ENCODE measurements at regions not wholly inside any gene's neighbourhood (a gene's known extent, or its start where the extent isn't known, plus 50 kb on each side); places are given as distances from the start of the nearest gene placed in this dataset.

GRCh38 chr12:15033029-15033428, 60.2 kb downstream of the PDE6H start:
- no peaks in the 10 kb centered on the region for H3K36me3 Mint-ChIP-seq (ENCODE audit: low read depth, unreplicated experiment)
- H3K27ac ChIP-seq (ENCODE audit: low read depth, low read length): no peak overlapping the region
- no peak overlapping the region for H3K4me3 ChIP-seq (ENCODE audit: insufficient read depth, low read depth, low read length)
- H3K36me3 ChIP-seq (ENCODE audit: insufficient read depth, low read length): no peaks in the 10 kb centered on the region
- no peaks in the 10 kb centered on the region for H3K4me1 Mint-ChIP-seq (ENCODE audit: low read depth, unreplicated experiment)
- no peak overlapping the region for H3K9ac ChIP-seq (ENCODE audit: low read length)
- no peak overlapping the region for H2AFZ ChIP-seq (ENCODE audit: low read depth, low read length)
- DNase-seq (ENCODE audit: low read depth) (no peak), FAIRE-seq (no peak)
- H3K4me1 ChIP-seq (ENCODE audit: insufficient read depth, low read length): no peaks in the 10 kb centered on the region
- H3K79me2 ChIP-seq (ENCODE audit: insufficient read depth, low read length): no peaks in the 10 kb centered on the region
- TF ChIP-seq CTCF (IDR thresholded peaks at IDR 0.05; ENCODE audit: insufficient read depth, low read depth, low read length): no peak
- TF ChIP-seq EZH2 (IDR thresholded peaks at IDR 0.05; ENCODE audit: insufficient read depth, low read length): no peak
- no peak overlapping the region for H3K27ac Mint-ChIP-seq (ENCODE audit: unreplicated experiment)
- no peaks in the 10 kb centered on the region for H3K27me3 ChIP-seq (ENCODE audit: insufficient read depth, low read length)
- H3K27me3 Mint-ChIP-seq (ENCODE audit: low read depth, unreplicated experiment): no peaks in the 10 kb centered on the region
- peaks cover 5% of the 10 kb centered on the region for H3K9me3 Mint-ChIP-seq (ENCODE audit: unreplicated experiment)
- H3K4me3 Mint-ChIP-seq (ENCODE audit: unreplicated experiment): no peak overlapping the region
- no peaks in the 10 kb centered on the region for H3K9me3 ChIP-seq (ENCODE audit: insufficient read depth, low read depth, low read length)
- H3K4me2 ChIP-seq (ENCODE audit: low read length): no peak overlapping the region
- no peaks in the 10 kb centered on the region for H4K20me1 ChIP-seq (ENCODE audit: insufficient read depth, low read length)

- DNase-seq (ENCODE audit: low read depth) (no peak), FAIRE-seq (no peak)
- Histone ChIP-seq H3K36me3 (ENCODE audit: insufficient read depth, low read length) (no peaks in the 10 kb centered on the region), H3K27me3 (ENCODE audit: insufficient read depth, low read length) (no peaks in the 10 kb centered on the region), H2AFZ (ENCODE audit: low read depth, low read length) (no peak overlapping the region), H3K4me1 (ENCODE audit: insufficient read depth, low read length) (no peaks in the 10 kb centered on the region), H3K9me3 (ENCODE audit: insufficient read depth, low read depth, low read length) (no peaks in the 10 kb centered on the region), H3K27ac (ENCODE audit: low read depth, low read length) (no peak overlapping the region), H3K9ac (ENCODE audit: low read length) (no peak overlapping the region), H3K79me2 (ENCODE audit: insufficient read depth, low read length) (no peaks in the 10 kb centered on the region), H3K4me3 (ENCODE audit: insufficient read depth, low read depth, low read length) (no peak overlapping the region), H4K20me1 (ENCODE audit: insufficient read depth, low read length) (no peaks in the 10 kb centered on the region), H3K4me2 (ENCODE audit: low read length) (no peak overlapping the region)
- no peak overlapping the region for H3K4me3 Mint-ChIP-seq (ENCODE audit: unreplicated experiment)
- H3K9me3 Mint-ChIP-seq (ENCODE audit: unreplicated experiment): peaks cover 5% of the 10 kb centered on the region
- H3K27me3 Mint-ChIP-seq (ENCODE audit: low read depth, unreplicated experiment): no peaks in the 10 kb centered on the region
- H3K36me3 Mint-ChIP-seq (ENCODE audit: low read depth, unreplicated experiment): no peaks in the 10 kb centered on the region
- no peak overlapping the region for H3K27ac Mint-ChIP-seq (ENCODE audit: unreplicated experiment)
- H3K4me1 Mint-ChIP-seq (ENCODE audit: low read depth, unreplicated experiment): no peaks in the 10 kb centered on the region
- no peak for TF ChIP-seq EZH2 (IDR thresholded peaks at IDR 0.05; ENCODE audit: insufficient read depth, low read length)
- no peak for TF ChIP-seq CTCF (IDR thresholded peaks at IDR 0.05; ENCODE audit: insufficient read depth, low read depth, low read length)
These were observed 60.8 kb downstream of the PDE6H start for GRCh38 chr12:15033641-15034040.

- H3K79me2 ChIP-seq (ENCODE audit: insufficient read depth, low read length): no peaks in the 10 kb centered on the region
- DNase-seq (ENCODE audit: low read depth) (no peak), FAIRE-seq (no peak)
- Mint-ChIP-seq H3K4me1 (ENCODE audit: low read depth, unreplicated experiment) (no peaks in the 10 kb centered on the region), H3K27ac (ENCODE audit: unreplicated experiment) (no peak overlapping the region), H3K27me3 (ENCODE audit: low read depth, unreplicated experiment) (no peaks in the 10 kb centered on the region), H3K9me3 (ENCODE audit: unreplicated experiment) (peaks cover 2% of the 10 kb centered on the region), H3K36me3 (ENCODE audit: low read depth, unreplicated experiment) (no peaks in the 10 kb centered on the region), H3K4me3 (ENCODE audit: unreplicated experiment) (no peak overlapping the region)
- no peak overlapping the region for H3K4me2 ChIP-seq (ENCODE audit: low read length)
- no peaks in the 10 kb centered on the region for H3K36me3 ChIP-seq (ENCODE audit: insufficient read depth, low read length)
- TF ChIP-seq CTCF (IDR thresholded peaks at IDR 0.05; ENCODE audit: insufficient read depth, low read depth, low read length) (no peak), EZH2 (IDR thresholded peaks at IDR 0.05; ENCODE audit: insufficient read depth, low read length) (no peak)
- no peaks in the 10 kb centered on the region for H4K20me1 ChIP-seq (ENCODE audit: insufficient read depth, low read length)
- no peak overlapping the region for H3K27ac ChIP-seq (ENCODE audit: low read depth, low read length)
- no peaks in the 10 kb centered on the region for H3K9me3 ChIP-seq (ENCODE audit: insufficient read depth, low read depth, low read length)
- no peaks in the 10 kb centered on the region for H3K27me3 ChIP-seq (ENCODE audit: insufficient read depth, low read length)
- H3K4me3 ChIP-seq (ENCODE audit: insufficient read depth, low read depth, low read length): no peak overlapping the region
- no peak overlapping the region for H3K9ac ChIP-seq (ENCODE audit: low read length)
- no peaks in the 10 kb centered on the region for H3K4me1 ChIP-seq (ENCODE audit: insufficient read depth, low read length)
- no peak overlapping the region for H2AFZ ChIP-seq (ENCODE audit: low read depth, low read length)
These were observed 62.3 kb downstream of the PDE6H start for GRCh38 chr12:15035185-15035584.
